HG03571 (cell line): ENCODE measurements at regions not wholly inside any gene's neighbourhood (a gene's known extent, or its start where the extent isn't known, plus 50 kb on each side); places are given as distances from the start of the nearest gene placed in this dataset.
A peak's percentile ranks its signal among the peaks of the same experiment; 100 is the strongest.
"Not testable (repeated sequence)": the region's sequence is repeated elsewhere in the genome, so short reads cannot be mapped to it uniquely, and the experiment has no call there.

Experiments used
- ATAC-seq: cut with Tn5 transposase; IDR thresholded peaks from one replicate; pipeline ENCODE4 v1.9.1; 2021; ENCODE audit not compliant: unreplicated experiment

GRCh38 chr2:64793701-64794100, 140.0 kb upstream of the SERTAD2 start:
- no peak for ATAC-seq

- no peak for ATAC-seq
Measured at GRCh38 chr2:64794426-64794995, 140.8 kb upstream of the SERTAD2 start.

GRCh38 chr2:64795024-64795592, 141.4 kb upstream of the SERTAD2 start:
- ATAC-seq, result no peak

GRCh38 chr2:64796926-64797325, 143.2 kb upstream of the SERTAD2 start:
- ATAC-seq, result no peak

DNA sequence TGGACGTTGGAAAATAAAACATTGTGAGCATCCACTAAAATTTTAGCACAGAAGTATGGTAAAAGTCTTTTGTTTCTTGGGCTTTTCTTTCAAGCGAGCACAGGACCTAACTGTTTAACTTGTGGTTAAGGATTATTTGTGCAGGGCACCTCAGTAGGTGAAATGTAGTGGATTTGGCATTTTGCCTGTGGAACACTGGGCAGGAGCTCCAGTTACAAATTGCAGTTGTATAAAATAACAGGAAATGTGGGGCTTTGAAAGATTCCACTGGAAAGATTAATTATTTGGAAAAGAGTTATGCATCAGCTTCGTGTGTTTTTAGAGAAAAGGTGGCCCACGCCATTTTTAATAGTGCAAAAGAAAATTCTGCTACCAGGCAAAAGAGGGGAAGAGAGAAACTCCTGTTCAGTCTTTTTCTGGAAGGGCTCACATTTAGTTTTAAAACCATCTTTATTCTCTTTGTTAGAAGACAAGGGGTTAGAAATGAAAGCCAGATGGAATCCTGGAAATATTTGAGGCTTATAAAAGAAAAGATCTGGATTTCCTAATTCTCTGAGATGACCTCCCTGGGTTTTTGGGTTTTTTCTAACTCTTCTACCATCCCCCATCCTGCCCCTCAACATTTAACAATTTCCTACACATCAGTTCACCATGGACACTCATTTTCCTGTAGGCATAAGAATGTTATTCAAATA, 144.3 kb upstream of the SERTAD2 start:
- no peak for ATAC-seq

GRCh38 chr2:64799592-64800252, 146.0 kb upstream of the SERTAD2 start:
- no peak for ATAC-seq

DNA sequence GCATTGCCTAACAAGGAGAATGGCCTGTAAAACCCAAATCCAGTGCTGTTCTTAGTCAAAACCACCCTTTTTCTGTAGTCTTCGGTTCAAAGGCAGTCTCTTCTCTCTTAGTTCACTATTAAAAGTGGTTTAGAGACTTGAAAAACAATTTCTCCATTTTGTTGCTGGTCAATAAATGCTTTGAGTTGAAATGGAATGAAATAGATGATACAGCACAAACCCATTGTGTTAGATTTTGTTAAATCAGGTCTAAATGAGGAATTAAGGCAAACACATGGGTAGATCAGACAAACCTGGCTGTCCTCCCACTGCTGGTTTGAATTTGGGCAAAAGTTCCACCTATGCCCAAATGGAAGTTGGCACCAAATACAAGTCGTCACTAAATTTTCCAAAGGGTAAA, 150.1 kb upstream of the SERTAD2 start:
- ATAC-seq, result no peak

GRCh38 chr2:64804651-64805050, 150.9 kb upstream of the SERTAD2 start:
- ATAC-seq, result no peak

- ATAC-seq, result no peak
Measured at GRCh38 chr2:64807417-64807816, 153.7 kb upstream of the SERTAD2 start.

DNA sequence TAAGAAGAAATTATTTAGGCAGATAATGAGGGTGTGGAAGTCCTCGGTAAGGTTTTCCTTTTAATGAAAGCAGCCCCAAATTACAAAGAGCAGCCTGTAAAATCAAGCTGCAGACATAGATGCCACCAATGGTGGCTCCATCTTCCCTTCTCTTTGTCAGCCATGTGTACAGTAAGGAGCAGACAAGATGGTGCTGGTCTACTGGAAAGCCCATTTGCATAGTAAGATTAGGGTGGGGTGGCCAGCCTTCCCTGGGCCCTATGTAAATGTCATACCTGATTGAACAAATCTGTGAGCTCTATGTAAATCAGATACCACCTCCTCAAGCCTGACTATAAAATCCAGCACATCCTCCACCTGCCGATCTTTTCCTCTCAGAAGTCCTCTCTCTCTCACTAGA, 154.4 kb upstream of the SERTAD2 start:
- no peak for ATAC-seq

DNA sequence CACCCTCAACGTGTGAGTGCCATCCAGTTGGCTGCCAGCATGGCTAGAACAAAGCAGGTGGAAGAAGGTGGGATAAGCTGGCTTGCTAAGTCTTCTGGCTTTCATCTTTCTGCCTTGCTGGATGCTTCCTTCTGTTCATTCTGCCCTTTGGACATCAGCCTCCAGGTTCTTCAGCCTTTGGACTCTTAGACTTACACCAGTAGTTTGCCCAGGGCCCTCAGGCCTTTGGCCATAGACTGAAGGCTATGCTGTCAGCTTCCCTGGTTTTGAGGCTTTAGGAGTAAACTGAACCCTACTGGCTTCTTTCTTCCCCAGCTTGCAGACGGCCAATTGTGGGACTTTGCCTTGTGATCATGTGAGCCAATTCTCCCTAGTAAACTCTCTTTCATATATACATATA, 155.0 kb upstream of the SERTAD2 start:
- no peak for ATAC-seq

DNA sequence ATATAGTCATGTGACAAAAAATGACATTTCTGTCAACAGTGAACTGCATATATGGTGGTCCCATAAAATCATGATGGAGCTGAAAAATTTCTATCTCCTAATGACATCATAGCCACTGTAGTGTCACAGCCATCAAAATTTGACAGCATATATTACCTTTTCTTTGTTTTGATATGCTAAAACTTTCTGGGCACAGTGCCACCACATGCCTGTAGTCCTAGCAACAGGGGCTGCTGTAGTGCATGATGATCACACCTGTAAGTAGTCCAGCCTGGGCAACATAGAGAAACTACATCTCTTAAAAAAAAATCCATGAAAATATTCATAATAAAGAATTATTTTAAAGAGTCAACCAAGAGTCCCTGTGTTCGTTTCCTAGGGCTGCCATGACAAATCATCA, 155.5 kb upstream of the SERTAD2 start:
- no peak for ATAC-seq

DNA sequence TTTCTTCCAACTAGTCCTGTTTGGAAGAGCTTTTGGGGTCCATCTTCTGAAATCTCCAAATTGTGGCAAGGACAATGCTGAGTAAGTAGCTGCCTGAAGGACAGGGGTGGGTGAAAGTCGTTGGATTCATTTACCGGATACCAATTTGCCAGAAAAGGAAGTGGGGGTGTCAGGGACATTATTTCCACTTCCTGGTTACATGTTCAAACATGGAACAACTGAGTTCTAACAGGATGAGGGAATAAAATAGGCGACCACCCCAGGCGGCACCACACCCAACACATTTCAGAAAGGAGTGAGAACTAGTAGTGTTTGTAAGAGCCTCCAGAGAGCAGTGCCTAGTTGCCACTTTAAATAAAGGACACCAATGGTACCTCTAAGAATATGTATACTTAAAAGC, 158.6 kb upstream of the SERTAD2 start:
- no peak for ATAC-seq

GRCh38 chr2:64814007-64814406, 160.3 kb upstream of the SERTAD2 start:
- no peak for ATAC-seq

GRCh38 chr2:64816526-64816925, 162.8 kb upstream of the SERTAD2 start:
- ATAC-seq, result not testable (repeated sequence)

- ATAC-seq, result no peak
Measured at GRCh38 chr2:64817453-64817852, 163.7 kb upstream of the SERTAD2 start.

GRCh38 chr2:64818664-64819060, 164.9 kb upstream of the SERTAD2 start:
- no peak for ATAC-seq

DNA sequence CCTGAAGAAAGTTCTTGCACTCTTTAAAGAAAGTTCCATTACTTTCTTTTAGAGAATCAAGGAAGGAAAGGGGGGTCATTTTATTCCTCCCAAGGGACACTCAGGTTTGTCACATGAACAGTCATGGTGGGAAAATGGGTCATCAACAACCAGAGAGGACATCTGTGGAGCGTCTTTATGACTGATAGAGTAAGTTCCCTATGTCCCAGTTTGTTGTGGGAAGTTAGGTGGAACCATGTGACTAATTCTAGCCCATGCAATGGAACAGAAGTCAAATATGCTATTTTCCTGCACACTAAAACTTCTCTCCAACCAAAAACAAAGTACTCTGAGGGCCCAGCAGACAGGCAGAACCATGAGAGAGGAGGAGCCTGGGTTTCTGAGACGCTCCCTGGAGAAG, 165.6 kb upstream of the SERTAD2 start:
- ATAC-seq, result no peak

- peak; percentile 90 for ATAC-seq
Measured at GRCh38 chr2:64819774-64820688, 166.3 kb upstream of the SERTAD2 start.

GRCh38 chr2:64820901-64821300, 167.2 kb upstream of the SERTAD2 start:
- no peak for ATAC-seq

- no peak for ATAC-seq
Measured at GRCh38 chr2:64823794-64824193, 165.4 kb upstream of the SLC1A4 start.
